ENCODE measurements at regions not wholly inside any gene's neighbourhood (a gene's known extent, or its start where the extent isn't known, plus 50 kb on each side); places are given as distances from the start of the nearest gene placed in this dataset.

- TF ChIP-seq CTCF (IDR thresholded peaks at IDR 0.05; ENCODE audit: low read length) = no peak
- no peak for TF ChIP-seq EZH2 (IDR thresholded peaks at IDR 0.05; ENCODE audit: borderline replicate concordance, low read length)
These were observed 393.7 kb downstream of the FOXO1 start for GRCh38 chr13:40272776-40273139.
